PC-9 (cell line): ENCODE measurements at regions not wholly inside any gene's neighbourhood (a gene's known extent, or its start where the extent isn't known, plus 50 kb on each side); places are given as distances from the start of the nearest gene placed in this dataset.

Source experiments
- BruUV-seq: library from RNA; stranded (reverse); fragments of 400-500 nt; replicated peaks from 2 replicates; lab custom pipeline; 2021; lab: Mats Ljungman, UMichigan
- CTCF ChIA-PET: fragments of 300-600 bp; sonication (Branson Sonifier 250); formaldehyde crosslinking; loops from one replicate; lab custom pipeline; 2022; ENCODE audit warnings: antibody characterized with exemption; lab: Charles Lee
- POLR2A ChIA-PET: fragments of 300-600 bp; sonication (Branson Sonifier 250); formaldehyde crosslinking; loops from one replicate; lab custom pipeline; 2022; ENCODE audit warnings: antibody characterized with exemption; ENCODE audit not compliant: unreplicated experiment; lab: Charles Lee
- DNase-seq, 2 experiments: peaks; one replicate each; pipeline versions ENCODE4 v3.0.0 to v3.0.0-alpha.2; 2015 to 2022; ENCODE audit warnings: mixed read lengths in 1 of 2
- H2AFZ ChIP-seq: fragments of 200-600 bp; sonication (generic); 2 replicates; pipeline ENCODE4 v1.8.1; 2017; ENCODE audit warnings: antibody characterized with exemption
- H3F3A ChIP-seq: fragments of 200-600 bp; sonication (generic); 2 replicates; pipeline ENCODE4 v1.8.1; 2017; ENCODE audit warnings: antibody characterized with exemption, mild to moderate bottlenecking, low read depth; ENCODE audit not compliant: insufficient read depth
- H3K27ac ChIP-seq: fragments of 200-600 bp; sonication (generic); 2 replicates; pipeline ENCODE4 v1.6.1; 2016; ENCODE audit warnings: mixed run types
- H3K27me3 ChIP-seq: fragments of 200-600 bp; sonication (generic); 2 replicates; pipeline ENCODE4 v1.6.1; 2016; ENCODE audit warnings: low read depth, mixed run types; ENCODE audit not compliant: insufficient read depth
- H3K36me3 ChIP-seq: fragments of 200-600 bp; sonication (generic); 2 replicates; pipeline ENCODE4 v1.6.1; 2016; ENCODE audit warnings: low read depth, mixed run types
- H3K4me1 ChIP-seq: fragments of 200-600 bp; sonication (generic); replicated peaks from 2 replicates; pipeline ENCODE4 v1.6.1; 2016; ENCODE audit warnings: mixed run types; ENCODE audit not compliant: insufficient read depth
- H3K4me2 ChIP-seq: fragments of 200-600 bp; sonication (generic); 2 replicates; pipeline ENCODE4 v1.6.1; 2017; ENCODE audit warnings: mixed run types
- H3K4me3 ChIP-seq: fragments of 200-600 bp; sonication (generic); 2 replicates; pipeline ENCODE4 v1.6.1; 2016; ENCODE audit warnings: mixed run types
- H3K79me2 ChIP-seq: fragments of 200-600 bp; sonication (generic); 2 replicates; pipeline ENCODE4 v1.6.1; 2017; ENCODE audit warnings: low read depth, mixed run types
- H3K9me2 ChIP-seq: fragments of 200-600 bp; sonication (generic); 2 replicates; pipeline ENCODE4 v1.8.1; 2017; ENCODE audit warnings: mild to moderate bottlenecking; ENCODE audit not compliant: insufficient read depth
- H3K9me3 ChIP-seq: fragments of 200-600 bp; sonication (generic); 2 replicates; pipeline ENCODE4 v1.8.1; 2016; ENCODE audit warnings: low read depth; ENCODE audit not compliant: insufficient read depth
- H4K20me1 ChIP-seq: fragments of 200-600 bp; sonication (generic); 2 replicates; pipeline ENCODE4 v1.8.1; 2017; ENCODE audit not compliant: insufficient read depth
- EZH2 ChIP-seq: fragments of 200-600 bp; sonication (generic); IDR thresholded peaks from 2 replicates; pipeline ENCODE4 v1.8.0; 2017; ENCODE audit warnings: antibody characterized with exemption, low read depth
- intact Hi-C: fragments of 100-400 bp; cut with micrococcal nuclease; formaldehyde crosslinking; loops from one replicate; pipeline ENCODE4 v1.10.0; 2022; ENCODE audit not compliant: unreplicated experiment
- TF ChIP-seq, protein P1 (sequence below): fragments of 200-600 bp; sonication (generic); conservative IDR thresholded peaks from 2 replicates; pipeline ENCODE4 v1.6.1; 2017; ENCODE audit warnings: mixed run types, antibody characterized with exemption, mild to moderate bottlenecking, moderate library complexity

DNA sequence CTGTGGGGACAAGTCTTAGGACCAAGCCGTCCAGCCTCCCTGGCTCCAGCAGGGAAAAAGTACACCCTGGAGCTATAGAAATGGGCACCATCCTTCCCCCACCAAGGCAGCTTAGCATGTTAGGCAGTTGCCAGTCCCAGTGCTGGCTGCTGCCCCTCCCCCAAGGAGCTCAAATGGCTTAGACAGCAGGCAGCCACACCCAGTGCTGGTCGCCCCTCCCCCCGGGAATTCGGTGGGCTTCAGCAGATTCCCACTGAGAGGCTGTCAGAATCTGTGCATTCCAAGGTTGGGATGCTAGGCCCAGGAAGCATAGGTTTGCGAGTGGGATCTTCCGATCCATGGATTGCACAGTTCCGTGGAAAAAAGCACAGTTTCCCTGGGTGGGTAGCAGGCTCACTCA lies 105.2 kb upstream of the ITGA1 start:
- CTCF ChIA-PET = no interaction called here

DNA sequence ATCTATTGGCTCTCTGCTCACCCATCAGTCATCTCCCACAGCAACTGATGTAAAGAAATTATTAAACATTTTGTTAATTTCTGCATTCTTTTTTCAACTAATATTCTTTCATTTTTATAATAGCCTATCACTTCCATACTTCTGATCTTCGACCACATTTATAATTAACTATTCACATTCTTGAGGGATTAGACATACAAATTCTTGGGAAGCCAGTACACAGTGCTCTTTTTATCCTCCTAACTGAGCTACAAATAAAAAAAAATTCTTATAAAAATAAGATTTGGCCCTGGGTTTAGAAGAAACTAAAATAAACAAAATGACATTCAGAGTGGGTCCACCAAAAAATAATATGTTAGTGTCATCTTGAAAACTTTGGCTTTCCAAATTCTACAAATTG lies 103.7 kb upstream of the ITGA1 start:
- H3K27ac ChIP-seq = no peak overlapping the region
- H3K79me2 ChIP-seq = no peaks in the 10 kb centered on the region
- no peaks in the 10 kb centered on the region for H3K27me3 ChIP-seq
- no peaks in the 10 kb centered on the region for H3K36me3 ChIP-seq
- no peak for DNase-seq
- H3K9me2 ChIP-seq = no peaks in the 10 kb centered on the region; the same call in 1 of the 2 replicates
- no peak overlapping the region for H2AFZ ChIP-seq
- intact Hi-C loops = no loop called here
- POLR2A ChIA-PET = no interaction called here
- CTCF ChIA-PET = no interaction called here
- H3K4me1 ChIP-seq = no peaks in the 10 kb centered on the region
- BruUV-seq = no TSS peak
- no peaks in the 10 kb centered on the region for H4K20me1 ChIP-seq
- no peak overlapping the region for H3K4me2 ChIP-seq
- TF ChIP-seq EZH2 = no peak
- TF ChIP-seq, protein P1, sequence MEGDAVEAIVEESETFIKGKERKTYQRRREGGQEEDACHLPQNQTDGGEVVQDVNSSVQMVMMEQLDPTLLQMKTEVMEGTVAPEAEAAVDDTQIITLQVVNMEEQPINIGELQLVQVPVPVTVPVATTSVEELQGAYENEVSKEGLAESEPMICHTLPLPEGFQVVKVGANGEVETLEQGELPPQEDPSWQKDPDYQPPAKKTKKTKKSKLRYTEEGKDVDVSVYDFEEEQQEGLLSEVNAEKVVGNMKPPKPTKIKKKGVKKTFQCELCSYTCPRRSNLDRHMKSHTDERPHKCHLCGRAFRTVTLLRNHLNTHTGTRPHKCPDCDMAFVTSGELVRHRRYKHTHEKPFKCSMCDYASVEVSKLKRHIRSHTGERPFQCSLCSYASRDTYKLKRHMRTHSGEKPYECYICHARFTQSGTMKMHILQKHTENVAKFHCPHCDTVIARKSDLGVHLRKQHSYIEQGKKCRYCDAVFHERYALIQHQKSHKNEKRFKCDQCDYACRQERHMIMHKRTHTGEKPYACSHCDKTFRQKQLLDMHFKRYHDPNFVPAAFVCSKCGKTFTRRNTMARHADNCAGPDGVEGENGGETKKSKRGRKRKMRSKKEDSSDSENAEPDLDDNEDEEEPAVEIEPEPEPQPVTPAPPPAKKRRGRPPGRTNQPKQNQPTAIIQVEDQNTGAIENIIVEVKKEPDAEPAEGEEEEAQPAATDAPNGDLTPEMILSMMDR = no peak
- no peaks in the 10 kb centered on the region for H3F3A ChIP-seq
- H3K9me3 ChIP-seq = no peaks in the 10 kb centered on the region
- H3K4me3 ChIP-seq = no peak overlapping the region

More for the DNA sequence above, 105.2 kb upstream of the ITGA1 start:
- Histone ChIP-seq H4K20me1 (no peaks in the 10 kb centered on the region), H3K9me3 (no peaks in the 10 kb centered on the region), H3K4me2 (no peak overlapping the region), H2AFZ (no peak overlapping the region), H3K4me1 (no peaks in the 10 kb centered on the region), H3K36me3 (no peaks in the 10 kb centered on the region), H3K4me3 (no peak overlapping the region), H3K9me2 (no peaks in the 10 kb centered on the region; the same call in none of the 2 replicates), H3F3A (no peaks in the 10 kb centered on the region), H3K27me3 (no peaks in the 10 kb centered on the region), H3K27ac (no peak overlapping the region), H3K79me2 (no peaks in the 10 kb centered on the region)
- DNase-seq = no peak
- BruUV-seq = no TSS peak
- TF ChIP-seq, protein P1 = no peak
- no peak for TF ChIP-seq EZH2
- POLR2A ChIA-PET = no interaction called here
- intact Hi-C loops = no loop called here

DNA sequence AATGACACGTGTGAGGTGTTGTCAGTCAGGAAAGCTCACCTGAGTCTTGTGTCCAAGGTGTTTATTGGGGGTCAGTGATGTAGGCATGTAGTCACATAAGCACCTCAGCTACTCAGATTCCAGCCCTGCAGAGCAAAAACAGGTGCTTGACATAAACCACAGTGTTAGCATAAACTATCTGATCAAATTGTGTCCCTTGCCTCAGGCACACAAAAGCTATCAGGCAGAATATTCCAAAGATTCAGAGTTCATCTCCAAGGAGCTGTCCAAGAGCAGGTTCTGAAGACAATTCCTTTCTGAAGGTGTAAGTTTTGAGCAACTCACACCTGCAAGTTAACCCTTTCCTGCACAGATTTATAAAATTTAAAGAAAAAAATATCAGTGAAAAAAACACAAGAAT lies 102.2 kb upstream of the ITGA1 start:
- no peaks in the 10 kb centered on the region for H3K27me3 ChIP-seq
- H2AFZ ChIP-seq = no peak overlapping the region
- no peak overlapping the region for H3K4me3 ChIP-seq
- intact Hi-C loops = no loop called here
- H3K9me3 ChIP-seq = no peaks in the 10 kb centered on the region
- H3K4me2 ChIP-seq = no peak overlapping the region
- H3K9me2 ChIP-seq = no peaks in the 10 kb centered on the region
- H3K27ac ChIP-seq = no peak overlapping the region
- H3K4me1 ChIP-seq = no peaks in the 10 kb centered on the region
- ChIA-PET POLR2A (no interaction called here), CTCF (no interaction called here)
- H3K79me2 ChIP-seq = no peaks in the 10 kb centered on the region
- BruUV-seq = no TSS peak
- H3F3A ChIP-seq = no peaks in the 10 kb centered on the region
- H3K36me3 ChIP-seq = no peaks in the 10 kb centered on the region
- DNase-seq = no peak
- H4K20me1 ChIP-seq = no peaks in the 10 kb centered on the region
- TF ChIP-seq, protein P1 = no peak
- TF ChIP-seq EZH2 = no peak
